AG04450 (cell line): ENCODE measurements at regions not wholly inside any gene's neighbourhood (a gene's known extent, or its start where the extent isn't known, plus 50 kb on each side); places are given as distances from the start of the nearest gene placed in this dataset.

Source experiments
- CTCF ChIA-PET: fragments of 300-600, 350-600 bp; formaldehyde crosslinking; extraction: SDS; loops from one replicate; lab custom pipeline; 2022; ENCODE audit warnings: antibody characterized with exemption, inconsistent platforms; lab: Charles Lee
- POLR2A ChIA-PET: fragments of 350-600 bp; formaldehyde crosslinking; extraction: SDS; loops from one replicate; lab custom pipeline; 2021; ENCODE audit warnings: antibody characterized with exemption, inconsistent platforms; lab: Yijun Ruan, JAX
- DNase-seq: peaks from one replicate; pipeline ENCODE4 v3.0.0-alpha.2; 2011; ENCODE audit warnings: low read depth, low spot score
- H3K27ac ChIP-seq: one replicate; pipeline ENCODE4 v1.5.1; 2012; ENCODE audit warnings: low read depth, low read length, control low read depth
- H3K27me3 ChIP-seq: one replicate; pipeline ENCODE4 v1.6.0; 2012; ENCODE audit warnings: low read length; ENCODE audit not compliant: control insufficient read depth, insufficient read depth
- H3K4me3 ChIP-seq: 2 replicates; pipeline ENCODE4 v1.5.1; 2011; ENCODE audit warnings: mild to moderate bottlenecking, low read depth, low read length, control low read depth
- H3K9me3 ChIP-seq: 2 replicates; pipeline ENCODE4 v1.5.1; 2012; ENCODE audit warnings: low read length; ENCODE audit not compliant: control insufficient read depth, insufficient read depth
- TF ChIP-seq, protein P1 (sequence below): IDR thresholded peaks from 2 replicates; pipeline ENCODE4 v1.5.1; 2011; ENCODE audit warnings: low read depth, low read length, control low read depth, inconsistent platforms

GRCh38 chr18:46338766-46339165 is 234.6 kb downstream of the HAUS1 start:
- ChIA-PET POLR2A (no interaction called here), CTCF (no interaction called here)
- H3K27ac ChIP-seq, result no peak overlapping the region
- H3K27me3 ChIP-seq, result peaks cover 43% of the 10 kb centered on the region
- no peak for DNase-seq
- TF ChIP-seq, protein P1, sequence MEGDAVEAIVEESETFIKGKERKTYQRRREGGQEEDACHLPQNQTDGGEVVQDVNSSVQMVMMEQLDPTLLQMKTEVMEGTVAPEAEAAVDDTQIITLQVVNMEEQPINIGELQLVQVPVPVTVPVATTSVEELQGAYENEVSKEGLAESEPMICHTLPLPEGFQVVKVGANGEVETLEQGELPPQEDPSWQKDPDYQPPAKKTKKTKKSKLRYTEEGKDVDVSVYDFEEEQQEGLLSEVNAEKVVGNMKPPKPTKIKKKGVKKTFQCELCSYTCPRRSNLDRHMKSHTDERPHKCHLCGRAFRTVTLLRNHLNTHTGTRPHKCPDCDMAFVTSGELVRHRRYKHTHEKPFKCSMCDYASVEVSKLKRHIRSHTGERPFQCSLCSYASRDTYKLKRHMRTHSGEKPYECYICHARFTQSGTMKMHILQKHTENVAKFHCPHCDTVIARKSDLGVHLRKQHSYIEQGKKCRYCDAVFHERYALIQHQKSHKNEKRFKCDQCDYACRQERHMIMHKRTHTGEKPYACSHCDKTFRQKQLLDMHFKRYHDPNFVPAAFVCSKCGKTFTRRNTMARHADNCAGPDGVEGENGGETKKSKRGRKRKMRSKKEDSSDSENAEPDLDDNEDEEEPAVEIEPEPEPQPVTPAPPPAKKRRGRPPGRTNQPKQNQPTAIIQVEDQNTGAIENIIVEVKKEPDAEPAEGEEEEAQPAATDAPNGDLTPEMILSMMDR, result no peak
- H3K4me3 ChIP-seq, result no peak overlapping the region
- no peaks in the 10 kb centered on the region; the same call in 1 of the 2 replicates for H3K9me3 ChIP-seq

GRCh38 chr18:46340716-46341115 is 236.5 kb downstream of the HAUS1 start:
- TF ChIP-seq, protein P1, result no peak
- H3K27ac ChIP-seq, result no peak overlapping the region
- DNase-seq, result no peak
- H3K9me3 ChIP-seq, result no peaks in the 10 kb centered on the region
- POLR2A ChIA-PET, result no interaction called here
- CTCF ChIA-PET, result no interaction called here
- H3K27me3 ChIP-seq, result peaks cover 32% of the 10 kb centered on the region
- H3K4me3 ChIP-seq, result no peak overlapping the region

DNA sequence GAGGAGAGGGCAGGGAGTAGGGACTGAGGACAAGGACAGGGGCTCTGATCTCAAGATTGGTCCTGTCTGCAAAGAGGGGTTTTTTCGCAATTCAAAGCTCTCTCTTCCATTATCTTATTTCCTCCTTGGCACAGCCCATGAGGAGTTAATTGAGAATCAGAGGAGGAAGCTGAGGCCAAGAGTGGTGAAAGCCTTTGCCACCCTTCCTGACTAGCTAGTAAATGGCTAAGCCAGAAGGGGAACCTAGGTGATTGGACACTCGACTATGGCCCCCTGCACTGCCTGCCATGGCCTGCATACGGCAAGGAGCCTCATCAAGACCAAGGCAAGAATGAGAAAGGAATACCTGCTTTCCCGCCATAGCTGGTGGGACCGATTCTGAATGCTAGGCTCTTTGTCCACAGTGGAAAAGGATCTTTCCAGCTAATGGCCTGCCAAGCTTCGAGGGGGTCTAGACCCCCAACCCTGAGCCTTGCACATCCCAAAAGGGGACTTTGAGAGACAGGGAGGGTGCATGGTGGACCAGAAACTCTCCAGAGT is 237.9 kb downstream of the HAUS1 start:
- DNase-seq, result no peak
- POLR2A ChIA-PET, result no interaction called here
- TF ChIP-seq, protein P1, result no peak
- no peak overlapping the region for H3K27ac ChIP-seq
- CTCF ChIA-PET, result interaction anchor here (0.9 kb wide), 1 partner anchor 169 kb away, joined by 3 read pairs; a partner anchor contains a TSS
- no peaks in the 10 kb centered on the region for H3K9me3 ChIP-seq
- H3K27me3 ChIP-seq, result peaks cover 26% of the 10 kb centered on the region
- H3K4me3 ChIP-seq, result no peak overlapping the region

- CTCF ChIA-PET, result no interaction called here
- POLR2A ChIA-PET, result no interaction called here
- TF ChIP-seq, protein P1, result no peak
Observed at GRCh38 chr18:46343456-46343855, 239.3 kb downstream of the HAUS1 start.

GRCh38 chr18:46343931-46344372 is 239.8 kb downstream of the HAUS1 start:
- POLR2A ChIA-PET, result no interaction called here
- peaks cover 15% of the 10 kb centered on the region for H3K27me3 ChIP-seq
- H3K27ac ChIP-seq, result no peak overlapping the region
- H3K4me3 ChIP-seq, result no peak overlapping the region
- CTCF ChIA-PET, result no interaction called here
- TF ChIP-seq, protein P1, result no peak
- no peaks in the 10 kb centered on the region for H3K9me3 ChIP-seq
- DNase-seq, result no peak

More at GRCh38 chr18:46343456-46343855, 239.3 kb downstream of the HAUS1 start:
- Histone ChIP-seq H3K27ac (no peak overlapping the region), H3K27me3 (peaks cover 19% of the 10 kb centered on the region), H3K4me3 (no peak overlapping the region), H3K9me3 (no peaks in the 10 kb centered on the region)
- no peak for DNase-seq
